SK-N-SH treated with all-trans-retinoic acid at 6 μM for 48 hours (cell line): ENCODE measurements at regions not wholly inside any gene's neighbourhood (a gene's known extent, or its start where the extent isn't known, plus 50 kb on each side); places are given as distances from the start of the nearest gene placed in this dataset.
"Not testable (repeated sequence)": the region's sequence is repeated elsewhere in the genome, so short reads cannot be mapped to it uniquely, and the experiment has no call there.

Source experiments
- ATAC-seq: fragments of 200-7000 bp; cut with Tn5 transposase; 3 replicates; pipeline ENCODE4 v1.9.1; 2020; ENCODE audit warnings: mild to moderate bottlenecking, moderate library complexity
- ARNTL ChIP-seq: fragments of 450-650 bp; formaldehyde crosslinking; IDR thresholded peaks from 2 replicates; pipeline ENCODE4 v1.5.0; 2020; ENCODE audit warnings: low read depth, mild to moderate bottlenecking, moderate library complexity, borderline replicate concordance
- BACH2 ChIP-seq: fragments of 250-450 bp; sonication (Bioruptor Pico); IDR thresholded peaks from 2 replicates; pipeline ENCODE4 v1.9.0; 2021; ENCODE audit warnings: mild to moderate bottlenecking, borderline replicate concordance
- CREB5 ChIP-seq: fragments of 250-450 bp; sonication (Bioruptor Pico); IDR thresholded peaks from 2 replicates; pipeline ENCODE4 v1.5.1; 2020; ENCODE audit warnings: low read depth, mild to moderate bottlenecking, moderate library complexity
- CSDC2 ChIP-seq: fragments of 250-450 bp; sonication (Bioruptor Pico); IDR thresholded peaks from 2 replicates; pipeline ENCODE4 v1.5.0; 2020; ENCODE audit warnings: mild to moderate bottlenecking, moderate library complexity
- ESRRG ChIP-seq: fragments of 250-450 bp; sonication (Bioruptor Pico); IDR thresholded peaks from 2 replicates; pipeline ENCODE4 v1.6.1; 2021; ENCODE audit warnings: mild to moderate bottlenecking
- GLIS3 ChIP-seq: fragments of 250-450 bp; sonication (Bioruptor Pico); IDR thresholded peaks from 2 replicates; pipeline ENCODE4 v1.5.0; 2020; ENCODE audit warnings: mild to moderate bottlenecking, moderate library complexity
- ISL1 ChIP-seq: fragments of 250-450 bp; sonication (Bioruptor Pico); IDR thresholded peaks from 2 replicates; pipeline ENCODE4 v2.1.2; 2022; ENCODE audit warnings: mild to moderate bottlenecking, moderate library complexity
- OSR1 ChIP-seq: fragments of 250-450 bp; sonication (Bioruptor Pico); IDR thresholded peaks from 2 replicates; pipeline ENCODE4 v1.8.0; 2022; ENCODE audit warnings: moderate library complexity, mild to moderate bottlenecking, inconsistent platforms
- PATZ1 ChIP-seq: fragments of 250-450 bp; sonication (Bioruptor Pico); IDR thresholded peaks from 2 replicates; pipeline ENCODE4 v1.8.0; 2020; ENCODE audit warnings: mild to moderate bottlenecking, moderate library complexity, borderline replicate concordance
- PPARA ChIP-seq: fragments of 250-450 bp; sonication (Bioruptor Pico); IDR thresholded peaks from 2 replicates; pipeline ENCODE4 v1.5.0; 2020; ENCODE audit warnings: mild to moderate bottlenecking, borderline replicate concordance
- RARB ChIP-seq: fragments of 250-450 bp; sonication (Bioruptor Pico); IDR thresholded peaks from 2 replicates; pipeline ENCODE4 v1.8.0; 2021; ENCODE audit warnings: mild to moderate bottlenecking, moderate library complexity
- SNAI2 ChIP-seq: fragments of 250-450 bp; sonication (Bioruptor Pico); IDR thresholded peaks from 2 replicates; pipeline ENCODE4 v1.5.0; 2020; ENCODE audit warnings: mild to moderate bottlenecking, moderate library complexity
- TCF4 ChIP-seq: fragments of 250-450 bp; sonication (Bioruptor Pico); IDR thresholded peaks from 2 replicates; pipeline ENCODE4 v1.8.0; 2021; ENCODE audit warnings: mild to moderate bottlenecking, moderate library complexity, borderline replicate concordance
- TOX ChIP-seq: fragments of 250-450 bp; sonication (Bioruptor Pico); IDR thresholded peaks from 2 replicates; pipeline ENCODE4 v1.8.0; 2021; ENCODE audit warnings: mild to moderate bottlenecking, moderate library complexity, borderline replicate concordance
- ZC3H10 ChIP-seq: fragments of 250-450 bp; sonication (Bioruptor Pico); IDR thresholded peaks from 2 replicates; pipeline ENCODE4 v1.5.1; 2021; ENCODE audit warnings: mild to moderate bottlenecking, moderate library complexity
- ZFP3 ChIP-seq: fragments of 250-450 bp; sonication (Bioruptor Pico); IDR thresholded peaks from 2 replicates; pipeline ENCODE4 v1.5.0; 2020; ENCODE audit warnings: mild to moderate bottlenecking, moderate library complexity
- ZFP30 ChIP-seq: fragments of 450-650 bp; formaldehyde crosslinking; IDR thresholded peaks from 2 replicates; pipeline ENCODE4 v1.5.0; 2022; ENCODE audit warnings: mild to moderate bottlenecking, moderate library complexity
- ZNF565 ChIP-seq: fragments of 450-650 bp; formaldehyde crosslinking; conservative IDR thresholded peaks from 2 replicates; pipeline ENCODE4 v1.5.0; 2020; ENCODE audit warnings: low read depth, mild to moderate bottlenecking, moderate library complexity
- ZNF70 ChIP-seq: fragments of 450-650 bp; formaldehyde crosslinking; IDR thresholded peaks from 2 replicates; pipeline ENCODE4 v1.5.0; 2020; ENCODE audit warnings: mild to moderate bottlenecking, moderate library complexity
- ZNF8 ChIP-seq: fragments of 450-650 bp; formaldehyde crosslinking; IDR thresholded peaks from 2 replicates; pipeline ENCODE4 v1.5.0; 2020; ENCODE audit warnings: mild to moderate bottlenecking, moderate library complexity
- TF ChIP-seq, protein P1 (sequence below): fragments of 250-450 bp; sonication (Bioruptor Pico); IDR thresholded peaks from 2 replicates; pipeline ENCODE4 v1.8.0; 2021; ENCODE audit warnings: low read depth, mild to moderate bottlenecking, moderate library complexity, borderline replicate concordance
- TF ChIP-seq, protein P2 (sequence below): fragments of 250-450 bp; sonication (Bioruptor Pico); IDR thresholded peaks from 2 replicates; pipeline ENCODE4 v1.5.1; 2021; ENCODE audit warnings: mild to moderate bottlenecking, moderate library complexity
- TF ChIP-seq, protein P3 (sequence below): fragments of 250-450 bp; sonication (Bioruptor Pico); IDR thresholded peaks from 2 replicates; pipeline ENCODE4 v1.5.0; 2020; ENCODE audit warnings: mild to moderate bottlenecking, moderate library complexity

DNA sequence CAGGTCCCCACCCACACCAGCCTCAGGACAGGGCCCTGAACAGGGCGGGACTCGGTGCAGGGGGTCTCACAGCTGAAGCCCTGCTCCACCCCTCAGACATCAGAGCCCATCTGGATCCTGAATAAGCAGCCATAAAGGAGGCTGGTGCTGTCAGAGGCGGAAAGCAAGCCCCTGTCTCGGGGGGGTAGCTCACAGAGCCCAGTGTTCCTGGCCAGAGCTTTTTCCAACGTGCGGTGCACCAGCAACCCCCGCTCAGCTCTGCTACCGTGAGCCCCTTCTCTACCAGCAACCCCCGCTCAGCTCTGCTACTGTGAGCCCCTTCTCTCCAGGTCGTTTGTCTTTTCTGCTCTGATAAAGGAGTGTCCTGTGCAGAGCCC, 136.5 kb upstream of the SFSWAP start:
- TF ChIP-seq ISL1 (CRISPR knock-in tag) (no peak), ZFP3 (CRISPR knock-in tag) (no peak), RARB (CRISPR knock-in tag) (no peak), BACH2 (CRISPR knock-in tag) (no peak), ZNF70 (CRISPR knock-in tag) (no peak), ZNF8 (no peak), CREB5 (CRISPR knock-in tag) (no peak), OSR1 (CRISPR knock-in tag) (no peak), GLIS3 (CRISPR knock-in tag) (no peak), PATZ1 (CRISPR knock-in tag) (no peak), CSDC2 (no peak), TCF4 (no peak), ZC3H10 (no peak), PPARA (CRISPR knock-in tag) (no peak), ARNTL (CRISPR knock-in tag) (no peak), SNAI2 (no peak), TOX (CRISPR knock-in tag) (no peak)
- TF ChIP-seq, protein P1, sequence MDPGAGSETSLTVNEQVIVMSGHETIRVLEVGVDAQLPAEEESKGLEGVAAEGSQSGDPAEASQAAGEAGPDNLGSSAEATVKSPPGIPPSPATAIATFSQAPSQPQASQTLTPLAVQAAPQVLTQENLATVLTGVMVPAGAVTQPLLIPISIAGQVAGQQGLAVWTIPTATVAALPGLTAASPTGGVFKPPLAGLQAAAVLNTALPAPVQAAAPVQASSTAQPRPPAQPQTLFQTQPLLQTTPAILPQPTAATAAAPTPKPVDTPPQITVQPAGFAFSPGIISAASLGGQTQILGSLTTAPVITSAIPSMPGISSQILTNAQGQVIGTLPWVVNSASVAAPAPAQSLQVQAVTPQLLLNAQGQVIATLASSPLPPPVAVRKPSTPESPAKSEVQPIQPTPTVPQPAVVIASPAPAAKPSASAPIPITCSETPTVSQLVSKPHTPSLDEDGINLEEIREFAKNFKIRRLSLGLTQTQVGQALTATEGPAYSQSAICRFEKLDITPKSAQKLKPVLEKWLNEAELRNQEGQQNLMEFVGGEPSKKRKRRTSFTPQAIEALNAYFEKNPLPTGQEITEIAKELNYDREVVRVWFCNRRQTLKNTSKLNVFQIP (CRISPR knock-in tag), result no peak
- TF ChIP-seq, protein P2, sequence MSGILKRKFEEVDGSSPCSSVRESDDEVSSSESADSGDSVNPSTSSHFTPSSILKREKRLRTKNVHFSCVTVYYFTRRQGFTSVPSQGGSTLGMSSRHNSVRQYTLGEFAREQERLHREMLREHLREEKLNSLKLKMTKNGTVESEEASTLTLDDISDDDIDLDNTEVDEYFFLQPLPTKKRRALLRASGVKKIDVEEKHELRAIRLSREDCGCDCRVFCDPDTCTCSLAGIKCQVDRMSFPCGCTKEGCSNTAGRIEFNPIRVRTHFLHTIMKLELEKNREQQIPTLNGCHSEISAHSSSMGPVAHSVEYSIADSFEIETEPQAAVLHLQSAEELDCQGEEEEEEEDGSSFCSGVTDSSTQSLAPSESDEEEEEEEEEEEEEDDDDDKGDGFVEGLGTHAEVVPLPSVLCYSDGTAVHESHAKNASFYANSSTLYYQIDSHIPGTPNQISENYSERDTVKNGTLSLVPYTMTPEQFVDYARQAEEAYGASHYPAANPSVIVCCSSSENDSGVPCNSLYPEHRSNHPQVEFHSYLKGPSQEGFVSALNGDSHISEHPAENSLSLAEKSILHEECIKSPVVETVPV, result no peak
- TF ChIP-seq, all 23 proteins: peak for 0
- no peak for ATAC-seq

DNA sequence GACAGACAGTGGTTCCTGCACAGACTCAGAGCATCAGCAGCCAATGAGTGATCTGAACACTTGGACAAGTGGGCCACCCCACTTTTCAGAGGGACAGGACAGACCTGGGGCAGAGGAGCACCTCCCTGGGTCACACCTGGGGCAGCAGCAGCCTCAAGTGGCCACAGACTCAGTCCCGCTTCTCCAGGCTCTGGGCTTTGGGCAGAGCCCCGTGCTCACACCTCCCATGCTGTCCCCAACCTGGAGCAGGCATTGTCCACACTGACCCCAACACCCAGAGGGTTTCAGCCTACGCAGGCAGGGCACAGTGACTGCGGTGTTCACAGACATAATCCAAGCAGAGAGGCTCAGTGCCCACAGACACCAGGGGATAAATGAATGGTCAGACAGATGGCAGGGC, 135.5 kb upstream of the SFSWAP start:
- TF ChIP-seq ZC3H10, result no peak
- TF ChIP-seq ZNF565 (CRISPR knock-in tag), result no peak
- TF ChIP-seq ESRRG, result no peak
- TF ChIP-seq, protein P3, sequence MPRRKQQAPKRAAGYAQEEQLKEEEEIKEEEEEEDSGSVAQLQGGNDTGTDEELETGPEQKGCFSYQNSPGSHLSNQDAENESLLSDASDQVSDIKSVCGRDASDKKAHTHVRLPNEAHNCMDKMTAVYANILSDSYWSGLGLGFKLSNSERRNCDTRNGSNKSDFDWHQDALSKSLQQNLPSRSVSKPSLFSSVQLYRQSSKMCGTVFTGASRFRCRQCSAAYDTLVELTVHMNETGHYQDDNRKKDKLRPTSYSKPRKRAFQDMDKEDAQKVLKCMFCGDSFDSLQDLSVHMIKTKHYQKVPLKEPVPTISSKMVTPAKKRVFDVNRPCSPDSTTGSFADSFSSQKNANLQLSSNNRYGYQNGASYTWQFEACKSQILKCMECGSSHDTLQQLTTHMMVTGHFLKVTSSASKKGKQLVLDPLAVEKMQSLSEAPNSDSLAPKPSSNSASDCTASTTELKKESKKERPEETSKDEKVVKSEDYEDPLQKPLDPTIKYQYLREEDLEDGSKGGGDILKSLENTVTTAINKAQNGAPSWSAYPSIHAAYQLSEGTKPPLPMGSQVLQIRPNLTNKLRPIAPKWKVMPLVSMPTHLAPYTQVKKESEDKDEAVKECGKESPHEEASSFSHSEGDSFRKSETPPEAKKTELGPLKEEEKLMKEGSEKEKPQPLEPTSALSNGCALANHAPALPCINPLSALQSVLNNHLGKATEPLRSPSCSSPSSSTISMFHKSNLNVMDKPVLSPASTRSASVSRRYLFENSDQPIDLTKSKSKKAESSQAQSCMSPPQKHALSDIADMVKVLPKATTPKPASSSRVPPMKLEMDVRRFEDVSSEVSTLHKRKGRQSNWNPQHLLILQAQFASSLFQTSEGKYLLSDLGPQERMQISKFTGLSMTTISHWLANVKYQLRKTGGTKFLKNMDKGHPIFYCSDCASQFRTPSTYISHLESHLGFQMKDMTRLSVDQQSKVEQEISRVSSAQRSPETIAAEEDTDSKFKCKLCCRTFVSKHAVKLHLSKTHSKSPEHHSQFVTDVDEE, result no peak
- TF ChIP-seq ZFP30, result no peak
- no peak for TF ChIP-seq ZNF70 (CRISPR knock-in tag)
- no peak for TF ChIP-seq ZFP3 (CRISPR knock-in tag)
- no peak for TF ChIP-seq PATZ1 (CRISPR knock-in tag)
- TF ChIP-seq ISL1 (CRISPR knock-in tag), result no peak
- TF ChIP-seq ZNF8, result no peak
- TF ChIP-seq, protein P1 (CRISPR knock-in tag), result no peak
- TF ChIP-seq SNAI2, result no peak
- no peak for TF ChIP-seq CSDC2
- no peak for TF ChIP-seq GLIS3 (CRISPR knock-in tag)
- TF ChIP-seq BACH2 (CRISPR knock-in tag), result no peak
- no peak for TF ChIP-seq TCF4
- TF ChIP-seq, protein P2, result no peak
- TF ChIP-seq RARB (CRISPR knock-in tag), result no peak
- TF ChIP-seq TOX (CRISPR knock-in tag), result no peak
- no peak for ATAC-seq

GRCh38 chr12:131576734-131577133, 134.2 kb upstream of the SFSWAP start:
- not testable (repeated sequence) for ATAC-seq
